ENCODE measurements at regions not wholly inside any gene's neighbourhood (a gene's known extent, or its start where the extent isn't known, plus 50 kb on each side); places are given as distances from the start of the nearest gene placed in this dataset.

- TF ChIP-seq POLR2A (IDR thresholded peaks at IDR 0.05; ENCODE audit: low read length) (no peak), GATA1 (IDR thresholded peaks at IDR 0.05; ENCODE audit: low read depth, low read length) (no peak)
Measured at GRCh38 chr1:87928623-87929022, 599.9 kb downstream of the LMO4 start.

Data from erythroblast (primary cell).